ENCODE measurements at regions not wholly inside any gene's neighbourhood (a gene's known extent, or its start where the extent isn't known, plus 50 kb on each side); places are given as distances from the start of the nearest gene placed in this dataset.
A peak's percentile ranks its signal among the peaks of the same experiment; 100 is the strongest.
"Not testable (repeated sequence)": the region's sequence is repeated elsewhere in the genome, so short reads cannot be mapped to it uniquely, and the experiment has no call there.

GRCh38 chr3:38964646-38965045 is 87.1 kb downstream of the SCN11A start:
- DNase-seq: no peak

- no peak for DNase-seq
These were observed 87.5 kb downstream of the SCN11A start for GRCh38 chr3:38964204-38964603.

DNA sequence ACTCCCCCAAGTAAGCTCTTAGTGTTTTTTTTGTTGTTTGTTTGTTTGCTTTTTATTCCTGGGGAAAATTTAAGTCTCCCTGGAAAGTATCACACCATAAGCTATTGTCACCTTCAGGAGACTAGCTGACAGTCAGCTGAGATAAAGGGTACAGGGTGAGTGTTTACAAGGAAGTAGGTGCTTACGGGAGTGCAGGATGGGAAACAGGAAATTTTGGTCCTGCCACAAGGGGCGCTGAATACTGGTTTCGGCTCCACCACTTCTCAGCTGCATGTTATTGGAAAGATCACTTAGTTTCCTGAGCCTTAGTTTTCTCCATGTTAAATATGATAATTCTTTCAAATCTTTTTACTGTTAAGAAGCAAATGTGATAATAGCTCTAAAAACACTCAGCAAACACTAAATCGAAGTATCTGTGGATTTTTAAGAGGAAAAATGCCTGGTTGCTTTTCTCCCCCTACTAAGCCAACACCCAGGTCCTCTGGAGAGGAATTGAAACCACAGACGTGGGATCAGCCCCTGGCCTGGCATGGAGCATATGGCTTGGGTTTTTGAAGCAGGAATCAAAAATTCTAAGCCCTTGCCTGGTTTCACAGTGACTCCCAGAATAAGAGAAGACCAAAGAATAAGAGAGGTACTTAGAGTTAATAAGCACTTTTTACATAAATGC is 90.7 kb downstream of the SCN11A start:
- peak; percentile 28 for DNase-seq

DNA sequence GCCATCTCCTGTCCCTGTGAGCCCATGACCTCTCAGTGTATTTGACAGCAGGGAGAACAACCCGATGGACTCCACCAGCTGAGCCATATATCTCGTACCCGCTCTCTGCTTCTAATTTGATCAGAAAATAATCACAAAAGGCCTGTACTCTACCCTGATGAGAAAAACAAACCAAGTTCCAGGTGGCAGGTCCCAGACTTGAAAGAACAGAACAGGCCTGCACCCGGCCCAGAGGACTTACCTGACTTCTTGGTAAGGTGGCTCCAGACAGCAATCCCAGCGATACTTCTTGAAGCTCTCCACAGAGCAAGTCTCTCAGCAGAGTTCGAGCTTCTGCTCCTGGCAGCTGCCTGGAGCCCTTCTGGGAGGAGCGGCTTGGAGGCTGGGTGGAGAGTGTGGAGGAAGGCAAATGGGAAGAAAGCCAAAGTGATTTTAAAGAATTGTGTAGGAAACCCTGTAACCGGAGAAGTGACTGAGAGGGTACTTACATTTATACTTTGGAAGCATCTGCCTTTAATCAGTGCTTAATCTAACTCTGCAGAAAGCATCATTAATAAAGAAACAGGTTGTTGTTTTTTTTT is 91.6 kb downstream of the SCN11A start:
- DNase-seq: no peak

DNA sequence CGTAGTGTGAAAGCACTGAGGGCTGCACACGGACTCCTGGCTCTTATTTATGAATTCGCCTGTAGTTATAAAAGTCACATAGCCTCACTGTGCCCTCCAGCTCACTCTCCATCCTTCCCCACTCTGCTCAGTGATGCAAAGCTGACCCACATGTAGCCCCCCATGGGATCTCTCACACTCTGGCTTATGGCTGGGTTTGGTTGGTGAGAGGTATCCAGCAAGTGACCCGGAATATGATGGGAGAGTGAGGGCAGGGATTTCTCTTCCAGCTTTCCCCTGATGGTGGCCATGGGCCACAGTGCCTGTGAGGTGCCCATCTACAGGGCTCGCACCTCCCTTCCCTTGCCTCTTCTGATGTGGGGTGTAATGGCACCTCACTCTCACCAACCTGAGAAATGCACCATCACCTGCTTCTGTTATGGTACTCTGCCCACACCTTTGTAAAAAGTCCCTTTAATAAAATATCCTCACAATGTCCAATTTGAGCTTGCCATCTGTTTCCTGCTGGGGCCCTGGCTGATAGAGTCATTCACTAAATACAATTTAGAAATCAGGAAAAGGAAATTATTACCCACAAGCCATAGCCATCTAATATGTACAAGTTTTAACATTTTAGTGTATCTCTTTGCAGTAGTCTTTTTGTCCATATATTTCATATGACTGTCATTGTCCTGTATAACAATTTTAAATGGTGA is 93.6 kb downstream of the SCN11A start:
- no peak for DNase-seq

- no peak for DNase-seq
These were observed 94.4 kb downstream of the SCN11A start for GRCh38 chr3:38957296-38957695.

GRCh38 chr3:38952721-38953120 is 99.0 kb downstream of the SCN11A start:
- DNase-seq: no peak

GRCh38 chr3:38951167-38951566 is 100.6 kb downstream of the SCN11A start:
- not testable (repeated sequence) for DNase-seq

DNA sequence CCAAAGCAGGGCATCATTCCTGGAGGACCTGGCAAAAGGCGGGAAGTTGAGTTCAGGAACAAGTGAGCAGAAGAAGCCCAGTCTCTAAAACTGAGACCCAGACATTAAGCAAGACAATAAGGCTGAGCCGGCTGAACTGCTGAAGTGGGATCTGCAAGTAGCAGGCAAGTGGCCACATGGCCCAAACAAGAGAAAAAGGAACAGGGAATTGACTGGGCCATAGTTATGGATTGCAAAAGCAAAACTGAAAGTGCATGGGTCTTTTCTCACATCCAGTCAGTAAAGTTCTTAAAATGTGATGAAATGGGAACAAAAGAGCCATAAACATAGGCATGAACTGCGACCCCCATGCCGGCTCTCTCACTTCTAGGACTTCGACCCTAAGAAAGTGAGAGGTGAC is 101.2 kb downstream of the SCN11A start:
- DNase-seq: no peak

DNA sequence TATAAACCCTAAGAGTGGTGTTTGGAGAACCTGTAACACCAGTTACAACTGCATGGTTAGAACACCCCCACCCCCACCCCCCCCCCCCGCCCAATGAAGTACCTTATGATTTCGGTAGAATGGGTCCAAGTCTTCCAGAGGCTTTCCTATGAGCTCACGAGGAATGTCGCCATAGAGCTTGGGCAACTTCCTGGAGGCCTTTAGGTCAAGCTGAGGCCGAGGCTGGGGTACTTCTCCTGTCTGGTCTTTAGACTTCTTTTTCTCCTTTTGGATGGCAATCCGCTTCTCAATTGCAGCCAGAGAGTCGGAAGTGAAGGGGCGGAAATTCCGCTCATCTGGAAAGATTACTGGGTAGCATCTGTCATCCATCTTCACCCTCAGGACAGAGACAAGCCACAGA is 101.8 kb downstream of the SCN11A start:
- no peak for DNase-seq

DNA sequence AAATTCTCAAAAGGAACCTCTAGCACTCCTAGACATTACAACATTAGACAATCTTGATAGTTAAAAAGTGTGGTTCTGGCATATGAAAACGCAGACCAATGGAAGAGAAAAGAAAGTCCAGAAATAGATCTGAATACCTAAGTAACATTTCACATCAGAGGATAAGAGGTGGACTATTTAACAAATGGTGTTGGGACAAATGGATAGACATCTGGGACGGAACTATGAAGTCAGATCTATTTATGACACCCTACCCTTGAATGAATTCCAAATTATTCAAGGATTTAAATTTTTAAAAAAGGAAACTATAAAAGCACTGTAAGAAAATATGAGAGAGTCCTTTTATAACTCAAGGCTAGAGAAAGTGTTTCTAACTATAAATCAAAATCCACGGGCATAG is 111.3 kb downstream of the SCN11A start:
- DNase-seq: no peak

- DNase-seq: no peak
These were observed 109.3 kb upstream of the SCN10A start for GRCh38 chr3:38925351-38925750.

DNA sequence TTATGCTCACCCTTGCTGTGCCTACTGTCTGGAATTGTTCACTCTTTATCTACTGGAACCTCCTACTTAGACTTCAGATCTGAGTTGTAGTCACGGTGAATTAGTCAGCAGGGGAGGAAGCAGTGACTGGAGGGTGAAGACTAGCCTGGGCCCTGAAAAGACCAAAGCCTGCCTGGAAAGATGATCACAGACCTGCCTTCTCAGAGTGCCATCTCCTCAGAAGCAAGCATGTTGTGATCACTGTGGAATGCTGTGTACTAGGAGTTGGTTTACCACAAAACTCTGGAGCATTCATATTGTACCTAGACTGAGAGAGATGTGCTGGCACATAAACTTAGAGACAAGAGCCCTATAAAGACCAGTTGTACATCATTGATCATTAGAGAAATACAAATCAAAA is 100.7 kb upstream of the SCN10A start:
- peak; percentile 9 for DNase-seq

DNA sequence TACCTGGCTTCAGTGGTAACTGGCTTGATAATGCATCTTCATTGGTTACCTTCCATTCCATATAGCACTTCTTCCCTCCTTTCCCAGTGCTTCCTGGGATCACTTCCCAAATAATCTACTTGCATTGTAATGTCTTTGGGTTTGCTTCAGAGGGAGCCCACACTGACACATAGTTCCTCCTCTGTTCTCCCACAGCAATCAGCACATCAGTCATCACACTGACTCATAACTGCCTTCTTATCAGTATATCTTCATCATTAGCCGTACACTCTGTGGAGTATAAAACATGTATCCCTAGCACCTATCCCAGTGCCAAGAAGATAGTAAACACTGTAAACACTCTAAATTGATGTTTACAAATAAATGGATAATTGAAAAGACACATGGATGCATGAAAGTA is 91.4 kb upstream of the SCN10A start:
- no peak for DNase-seq

DNA sequence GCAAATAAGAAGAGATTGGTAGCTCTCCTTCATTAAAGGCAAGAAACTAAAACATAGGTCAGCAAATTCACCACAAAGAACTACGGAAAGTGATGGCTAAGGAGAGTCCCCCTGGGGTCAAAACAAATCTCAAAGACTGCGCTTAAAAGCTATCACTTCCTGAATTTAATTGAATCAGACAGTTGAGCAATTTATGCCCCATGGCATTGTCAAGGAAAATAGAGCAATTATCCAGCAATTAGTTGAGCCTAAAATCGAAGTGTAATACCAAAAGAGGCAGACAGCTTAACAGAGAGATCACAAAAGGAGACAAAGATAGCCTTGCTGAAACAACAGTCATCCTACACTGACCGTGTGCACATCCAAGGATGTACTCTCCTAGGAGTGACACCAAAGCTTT is 74.4 kb upstream of the SCN10A start:
- no peak for DNase-seq

GRCh38 chr3:38878646-38879045 is 62.6 kb upstream of the SCN10A start:
- DNase-seq: no peak
